ENCODE measurements at regions not wholly inside any gene's neighbourhood (a gene's known extent, or its start where the extent isn't known, plus 50 kb on each side); places are given as distances from the start of the nearest gene placed in this dataset.

GRCh38 chr10:108765794-108766193 is 1157.5 kb downstream of the XPNPEP1 start:
- TF ChIP-seq POLR2A (IDR thresholded peaks at IDR 0.05; ENCODE audit: low read depth, low read length) (no peak), POLR2AphosphoS5 (IDR thresholded peaks at IDR 0.05; ENCODE audit: low read depth, low read length) (no peak), SPI1 (IDR thresholded peaks at IDR 0.05; ENCODE audit: low read depth, low read length) (no peak), PAX5 (IDR thresholded peaks at IDR 0.05; ENCODE audit: insufficient read depth, low read length, severe bottlenecking) (no peak), TAF1 (IDR thresholded peaks at IDR 0.05; ENCODE audit: low read depth, low read length) (no peak), POU2F2 (IDR thresholded peaks at IDR 0.05; ENCODE audit: low read depth, low read length) (no peak)
